Erythroblast (primary cell): ENCODE measurements at regions not wholly inside any gene's neighbourhood (a gene's known extent, or its start where the extent isn't known, plus 50 kb on each side); places are given as distances from the start of the nearest gene placed in this dataset.

Source experiments
- GATA1 ChIP-seq: IDR thresholded peaks from 2 replicates; pipeline ENCODE4 v1.6.1; 2011; ENCODE audit warnings: low read depth, mild to moderate bottlenecking, control low read depth, low read length, moderate library complexity
- POLR2A ChIP-seq: IDR thresholded peaks from 2 replicates; pipeline ENCODE4 v1.6.1; 2011; ENCODE audit warnings: mild to moderate bottlenecking, low read length

DNA sequence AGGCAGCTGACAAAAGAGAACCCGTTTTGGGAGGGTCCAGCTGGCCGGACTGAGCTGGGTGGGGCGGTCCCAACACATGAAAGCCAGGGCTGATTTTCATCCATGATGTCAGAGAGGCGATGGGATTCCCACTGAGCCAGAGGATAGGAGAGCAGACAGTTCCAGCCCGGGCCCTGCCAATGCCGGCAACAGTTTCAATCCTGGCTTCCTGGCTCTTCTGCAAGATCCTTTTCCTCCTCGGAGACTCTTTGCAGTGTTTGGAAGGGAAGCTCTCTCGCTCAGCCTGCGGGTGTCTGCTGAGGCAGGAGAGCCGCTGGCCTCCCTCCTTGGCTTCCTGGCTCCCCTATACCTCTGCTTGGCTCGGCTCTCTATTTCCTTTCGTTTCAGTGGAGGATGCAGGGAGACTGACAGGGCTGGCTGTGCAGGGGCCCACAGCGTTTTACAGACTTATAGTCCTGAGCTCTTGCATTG lies 145.5 kb upstream of the SOX9 start:
- TF ChIP-seq POLR2A (no peak), GATA1 (no peak)
